ENCODE measurements at regions not wholly inside any gene's neighbourhood (a gene's known extent, or its start where the extent isn't known, plus 50 kb on each side); places are given as distances from the start of the nearest gene placed in this dataset.

- no peak for TF ChIP-seq TAF1 (IDR thresholded peaks at IDR 0.05; ENCODE audit: borderline replicate concordance, insufficient read depth, low read length)
- TF ChIP-seq POLR2AphosphoS5 (IDR thresholded peaks at IDR 0.05; ENCODE audit: low read depth, low read length), result no peak
- no peak for TF ChIP-seq REST (IDR thresholded peaks at IDR 0.05; ENCODE audit: insufficient read depth in 1 of 2, low read depth in 2 of 2, low read length in 2 of 2)
- no peak for TF ChIP-seq SIN3A (IDR thresholded peaks at IDR 0.05; ENCODE audit: borderline replicate concordance, insufficient read depth, low read length)
Measured at GRCh38 chr6:74167511-74167910, 471.5 kb downstream of the CD109 start.

All from PFSK-1 (cell line).